ENCODE measurements at regions not wholly inside any gene's neighbourhood (a gene's known extent, or its start where the extent isn't known, plus 50 kb on each side); places are given as distances from the start of the nearest gene placed in this dataset.

- Mint-ChIP-seq H3K4me1 (no peaks in the 10 kb centered on the region), H3K27me3 (no peaks in the 10 kb centered on the region), H3K9me3 (no peaks in the 10 kb centered on the region), H3K27ac (no peak overlapping the region), H3K4me3 (no peak overlapping the region), H3K36me3 (ENCODE audit: low read depth) (no peaks in the 10 kb centered on the region)
- DNase-seq = no peak
- ChIA-PET POLR2A (no interaction called here), CTCF (interaction anchor here (2.2 kb wide), 1 partner anchor 13 kb away, joined by 6 read pairs; no protein-coding TSS in a partner anchor)
Observed at GRCh38 chr4:41446981-41447725, 90.8 kb upstream of the LIMCH1 start.

GRCh38 chr4:41448934-41449333 lies 89.0 kb upstream of the LIMCH1 start:
- POLR2A ChIA-PET = no interaction called here
- H3K9me3 Mint-ChIP-seq = no peaks in the 10 kb centered on the region
- CTCF ChIA-PET = no interaction called here

GRCh38 chr4:41451961-41452360 lies 86.0 kb upstream of the LIMCH1 start:
- Mint-ChIP-seq H3K36me3 (ENCODE audit: low read depth) (no peaks in the 10 kb centered on the region), H3K27me3 (no peaks in the 10 kb centered on the region), H3K27ac (no peak overlapping the region), H3K9me3 (no peaks in the 10 kb centered on the region), H3K4me1 (no peaks in the 10 kb centered on the region), H3K4me3 (no peak overlapping the region)
- DNase-seq = no peak
- ChIA-PET CTCF (no interaction called here), POLR2A (no interaction called here)

More at GRCh38 chr4:41448934-41449333, 89.0 kb upstream of the LIMCH1 start:
- no peaks in the 10 kb centered on the region for H3K27me3 Mint-ChIP-seq
- no peak for DNase-seq
- no peak overlapping the region for H3K27ac Mint-ChIP-seq
- no peak overlapping the region for H3K4me3 Mint-ChIP-seq
- H3K4me1 Mint-ChIP-seq = no peaks in the 10 kb centered on the region
- no peaks in the 10 kb centered on the region for H3K36me3 Mint-ChIP-seq (ENCODE audit: low read depth)

GRCh38 chr4:41452484-41453225 lies 85.3 kb upstream of the LIMCH1 start:
- no peak overlapping the region for H3K27ac Mint-ChIP-seq
- no peaks in the 10 kb centered on the region for H3K4me1 Mint-ChIP-seq
- no peaks in the 10 kb centered on the region for H3K27me3 Mint-ChIP-seq
- CTCF ChIA-PET = no interaction called here
- H3K36me3 Mint-ChIP-seq (ENCODE audit: low read depth) = no peaks in the 10 kb centered on the region
- DNase-seq = no peak
- no peaks in the 10 kb centered on the region for H3K9me3 Mint-ChIP-seq
- H3K4me3 Mint-ChIP-seq = no peak overlapping the region
- POLR2A ChIA-PET = no interaction called here

- H3K36me3 Mint-ChIP-seq (ENCODE audit: low read depth) = no peaks in the 10 kb centered on the region
- no peaks in the 10 kb centered on the region for H3K27me3 Mint-ChIP-seq
- H3K9me3 Mint-ChIP-seq = no peaks in the 10 kb centered on the region
- H3K27ac Mint-ChIP-seq = no peak overlapping the region
- ChIA-PET POLR2A (no interaction called here), CTCF (no interaction called here)
- no peak overlapping the region for H3K4me3 Mint-ChIP-seq
- H3K4me1 Mint-ChIP-seq = no peaks in the 10 kb centered on the region
- no peak for DNase-seq
Observed at GRCh38 chr4:41454423-41454822, 83.5 kb upstream of the LIMCH1 start.

- Mint-ChIP-seq H3K36me3 (ENCODE audit: low read depth) (no peaks in the 10 kb centered on the region), H3K27ac (no peak overlapping the region)
- POLR2A ChIA-PET = no interaction called here
Observed at GRCh38 chr4:41455206-41455605, 82.8 kb upstream of the LIMCH1 start.

GRCh38 chr4:41456559-41457101 lies 81.3 kb upstream of the LIMCH1 start:
- POLR2A ChIA-PET = no interaction called here
- Mint-ChIP-seq H3K4me1 (no peaks in the 10 kb centered on the region), H3K9me3 (no peaks in the 10 kb centered on the region), H3K36me3 (ENCODE audit: low read depth) (no peaks in the 10 kb centered on the region), H3K27me3 (no peaks in the 10 kb centered on the region), H3K4me3 (no peak overlapping the region), H3K27ac (no peak overlapping the region)
- no peak for DNase-seq
- CTCF ChIA-PET = no interaction called here

More at GRCh38 chr4:41455206-41455605, 82.8 kb upstream of the LIMCH1 start:
- no peaks in the 10 kb centered on the region for H3K27me3 Mint-ChIP-seq
- no peaks in the 10 kb centered on the region for H3K4me1 Mint-ChIP-seq
- H3K4me3 Mint-ChIP-seq = no peak overlapping the region
- CTCF ChIA-PET = no interaction called here
- no peaks in the 10 kb centered on the region for H3K9me3 Mint-ChIP-seq
- DNase-seq = no peak

GRCh38 chr4:41458689-41459088 lies 79.3 kb upstream of the LIMCH1 start:
- H3K27me3 Mint-ChIP-seq = no peaks in the 10 kb centered on the region
- no peaks in the 10 kb centered on the region for H3K9me3 Mint-ChIP-seq
- H3K36me3 Mint-ChIP-seq (ENCODE audit: low read depth) = no peaks in the 10 kb centered on the region
- H3K27ac Mint-ChIP-seq = no peak overlapping the region
- DNase-seq = no peak
- H3K4me3 Mint-ChIP-seq = no peak overlapping the region
- POLR2A ChIA-PET = no interaction called here
- H3K4me1 Mint-ChIP-seq = no peaks in the 10 kb centered on the region
- CTCF ChIA-PET = no interaction called here

- no peak for DNase-seq
- no peak overlapping the region for H3K27ac Mint-ChIP-seq
- H3K27me3 Mint-ChIP-seq = no peaks in the 10 kb centered on the region
- no peaks in the 10 kb centered on the region for H3K36me3 Mint-ChIP-seq (ENCODE audit: low read depth)
- H3K4me1 Mint-ChIP-seq = no peaks in the 10 kb centered on the region
- ChIA-PET POLR2A (no interaction called here), CTCF (no interaction called here)
- no peak overlapping the region for H3K4me3 Mint-ChIP-seq
- no peaks in the 10 kb centered on the region for H3K9me3 Mint-ChIP-seq
Observed at GRCh38 chr4:41460641-41461040, 77.3 kb upstream of the LIMCH1 start.

- Mint-ChIP-seq H3K27ac (no peak overlapping the region), H3K4me1 (no peaks in the 10 kb centered on the region), H3K9me3 (no peaks in the 10 kb centered on the region), H3K27me3 (no peaks in the 10 kb centered on the region), H3K36me3 (ENCODE audit: low read depth) (no peaks in the 10 kb centered on the region), H3K4me3 (no peak overlapping the region)
- POLR2A ChIA-PET = no interaction called here
- CTCF ChIA-PET = interaction anchor here (0.6 kb wide), 1 partner anchor 35 kb away, joined by 4 read pairs; no protein-coding TSS in a partner anchor
- DNase-seq = no peak
Observed at GRCh38 chr4:41461780-41462307, 76.1 kb upstream of the LIMCH1 start.

GRCh38 chr4:41465146-41465761 lies 72.7 kb upstream of the LIMCH1 start:
- Mint-ChIP-seq H3K27me3 (no peaks in the 10 kb centered on the region), H3K27ac (no peak overlapping the region), H3K4me3 (no peak overlapping the region)

GRCh38 chr4:41466249-41466648 lies 71.7 kb upstream of the LIMCH1 start:
- Mint-ChIP-seq H3K27me3 (no peaks in the 10 kb centered on the region), H3K36me3 (ENCODE audit: low read depth) (no peaks in the 10 kb centered on the region), H3K27ac (no peak overlapping the region), H3K4me3 (no peak overlapping the region), H3K4me1 (no peaks in the 10 kb centered on the region), H3K9me3 (no peaks in the 10 kb centered on the region)
- no peak for DNase-seq
- POLR2A ChIA-PET = no interaction called here
- CTCF ChIA-PET = no interaction called here

More at GRCh38 chr4:41465146-41465761, 72.7 kb upstream of the LIMCH1 start:
- CTCF ChIA-PET = no interaction called here
- DNase-seq = no peak
- no peaks in the 10 kb centered on the region for H3K4me1 Mint-ChIP-seq
- POLR2A ChIA-PET = no interaction called here
- no peaks in the 10 kb centered on the region for H3K9me3 Mint-ChIP-seq
- H3K36me3 Mint-ChIP-seq (ENCODE audit: low read depth) = no peaks in the 10 kb centered on the region

GRCh38 chr4:41468122-41468521 lies 69.8 kb upstream of the LIMCH1 start:
- no peaks in the 10 kb centered on the region for H3K4me1 Mint-ChIP-seq
- no peaks in the 10 kb centered on the region for H3K27me3 Mint-ChIP-seq
- no peak overlapping the region for H3K27ac Mint-ChIP-seq
- DNase-seq = no peak
- H3K4me3 Mint-ChIP-seq = no peak overlapping the region
- no peaks in the 10 kb centered on the region for H3K9me3 Mint-ChIP-seq
- ChIA-PET CTCF (no interaction called here), POLR2A (no interaction called here)
- no peaks in the 10 kb centered on the region for H3K36me3 Mint-ChIP-seq (ENCODE audit: low read depth)
